Keratinocyte (primary cell): ENCODE measurements at regions not wholly inside any gene's neighbourhood (a gene's known extent, or its start where the extent isn't known, plus 50 kb on each side); places are given as distances from the start of the nearest gene placed in this dataset.
A peak's percentile ranks its signal among the peaks of the same experiment; 100 is the strongest.

Experiments
- DNase-seq: peaks from one replicate; pipeline ENCODE4 v3.0.0-alpha.2; 2011; ENCODE audit warnings: low read depth, missing footprints, low spot score
- FAIRE-seq: peaks from 2 replicates; lab custom pipeline; 2011; peaks lifted over from hg19 to GRCh38; lab: Jason Lieb, UNC
- H2AFZ ChIP-seq: 2 replicates; pipeline ENCODE4 v1.6.0; 2012; ENCODE audit warnings: low read length, control low read depth, inconsistent platforms; ENCODE audit not compliant: control insufficient read depth
- H3K27ac ChIP-seq: 2 replicates; pipeline ENCODE4 v1.5.1; 2011; ENCODE audit warnings: low read length; ENCODE audit not compliant: control insufficient read depth, insufficient read depth
- H3K27me3 ChIP-seq: 3 replicates; pipeline ENCODE4 v1.6.0; 2011; ENCODE audit warnings: low read length; ENCODE audit not compliant: control insufficient read depth, insufficient read depth; ENCODE audit errors: extremely low read depth
- H3K36me3 ChIP-seq, 2 experiments: 2 replicates in 1 of 2; 3 replicates in 1 of 2; pipeline ENCODE4 v1.5.1; 2011; ENCODE audit warnings: low read length in 2 of 2, mild to moderate bottlenecking in 1 of 2; ENCODE audit not compliant: control insufficient read depth in 2 of 2, insufficient read depth in 2 of 2; ENCODE audit errors: extremely low read depth in 1 of 2
- H3K4me1 ChIP-seq: 3 replicates; pipeline ENCODE4 v1.5.1; 2011; ENCODE audit warnings: low read length; ENCODE audit not compliant: control insufficient read depth, insufficient read depth; ENCODE audit errors: extremely low read depth
- H3K4me2 ChIP-seq: 3 replicates; pipeline ENCODE4 v1.6.0; 2011; ENCODE audit warnings: low read depth, low read length; ENCODE audit not compliant: control insufficient read depth, insufficient read depth; ENCODE audit errors: extremely low read depth
- H3K4me3 ChIP-seq, 3 experiments: fragments of 200-600 bp in 1 of 3; sonication (generic) in 1 of 3; 2 replicates in 2 of 3; 3 replicates in 1 of 3; pipeline ENCODE4 v1.5.1; 2011 to 2016; ENCODE audit warnings: low read length in 3 of 3, mild to moderate bottlenecking in 3 of 3, control low read depth in 2 of 3, inconsistent platforms in 1 of 3, low read depth in 1 of 3, mixed read lengths in 1 of 3, mixed run types in 1 of 3, moderate library complexity in 1 of 3; ENCODE audit not compliant: control insufficient read depth in 2 of 3, insufficient read depth in 2 of 3; ENCODE audit errors: extremely low read depth in 1 of 3
- H3K79me2 ChIP-seq: 2 replicates; pipeline ENCODE4 v1.6.0; 2012; ENCODE audit warnings: low read length; ENCODE audit not compliant: control insufficient read depth, insufficient read depth
- H3K9ac ChIP-seq: 3 replicates; pipeline ENCODE4 v1.6.0; 2011; ENCODE audit warnings: low read length; ENCODE audit not compliant: control insufficient read depth, insufficient read depth; ENCODE audit errors: extremely low read depth
- H3K9me1 ChIP-seq: 3 replicates; pipeline ENCODE4 v1.6.0; 2011; ENCODE audit warnings: low read length; ENCODE audit not compliant: control insufficient read depth, insufficient read depth; ENCODE audit errors: extremely low read depth
- H3K9me3 ChIP-seq: 2 replicates; pipeline ENCODE4 v1.5.1; 2012; ENCODE audit warnings: low read depth, low read length; ENCODE audit not compliant: control insufficient read depth
- H4K20me1 ChIP-seq: 3 replicates; pipeline ENCODE4 v1.6.0; 2011; ENCODE audit warnings: low read length; ENCODE audit not compliant: control insufficient read depth, insufficient read depth; ENCODE audit errors: extremely low read depth
- CTCF ChIP-seq, 3 experiments: IDR thresholded peaks in 1 of 3; conservative IDR thresholded peaks in 1 of 3; optimal IDR thresholded peaks in 1 of 3; 2 replicates in 2 of 3; 3 replicates in 1 of 3; pipeline versions ENCODE3 to v1.5.1; 2011; ENCODE audit warnings: low read length in 3 of 3, mild to moderate bottlenecking in 3 of 3, moderate library complexity in 2 of 3, control low read depth in 1 of 3, inconsistent platforms in 1 of 3; ENCODE audit not compliant: insufficient read depth in 2 of 3; ENCODE audit errors: extremely low read depth in 1 of 3
- EZH2 ChIP-seq: IDR thresholded peaks from one replicate; pipeline ENCODE4 v1.6.1; 2012; ENCODE audit warnings: inconsistent platforms, mild to moderate bottlenecking, low read length, moderate library complexity
- dilution Hi-C: fragments of 300-500 bp; cut with MboI; formaldehyde crosslinking; loops from one replicate; pipeline ENCODE4 v1.7.0; 2020; ENCODE audit warnings: low sequenced_read_pairs; ENCODE audit not compliant: extremely low pct_ligation_motif_present

- H3K9ac ChIP-seq, result no peak overlapping the region
Observed at GRCh38 chr10:6840201-6840691, 260.2 kb upstream of the PRKCQ start.

GRCh38 chr10:6838118-6838517 is 258.0 kb upstream of the PRKCQ start:
- DNase-seq, result no peak
- no peak for FAIRE-seq
- H2AFZ ChIP-seq, result no peak overlapping the region

More at GRCh38 chr10:6840201-6840691, 260.2 kb upstream of the PRKCQ start:
- DNase-seq, result no peak
- Histone ChIP-seq H3K4me2 (no peak overlapping the region), H3K79me2 (no peaks in the 10 kb centered on the region), H4K20me1 (no peaks in the 10 kb centered on the region), H3K4me1 (no peaks in the 10 kb centered on the region), H3K9me1 (no peaks in the 10 kb centered on the region), H3K36me3 (peaks cover 2% of the 10 kb centered on the region in 2 experiments), H3K9me3 (no peaks in the 10 kb centered on the region), H2AFZ (no peak overlapping the region), H3K27me3 (no peaks in the 10 kb centered on the region), H3K27ac (no peak overlapping the region), H3K4me3 (no peak overlapping the region)
- TF ChIP-seq CTCF (optimal IDR thresholded peaks at IDR 0.05 in 1 of 3, IDR thresholded peaks at IDR 0.05 in 1 of 3, conservative IDR thresholded peaks at IDR 0.05 in 1 of 3; ENCODE audit: extremely low read depth in 1 of 3, insufficient read depth in 2 of 3, low read length in 3 of 3), result no peak
- no peak for TF ChIP-seq EZH2
- FAIRE-seq, result no peak
- dilution Hi-C loops, result no loop called here

More at GRCh38 chr10:6838118-6838517, 258.0 kb upstream of the PRKCQ start:
- Histone ChIP-seq H3K9me3 (no peaks in the 10 kb centered on the region), H3K27me3 (no peaks in the 10 kb centered on the region), H3K9me1 (no peaks in the 10 kb centered on the region), H4K20me1 (no peaks in the 10 kb centered on the region), H3K36me3 (peaks cover 2% of the 10 kb centered on the region in 2 experiments), H3K4me2 (no peak overlapping the region), H3K27ac (no peak overlapping the region), H3K4me3 (no peak overlapping the region), H3K9ac (no peak overlapping the region), H3K4me1 (no peaks in the 10 kb centered on the region), H3K79me2 (no peaks in the 10 kb centered on the region)
- TF ChIP-seq CTCF (optimal IDR thresholded peaks at IDR 0.05 in 1 of 3, IDR thresholded peaks at IDR 0.05 in 1 of 3, conservative IDR thresholded peaks at IDR 0.05 in 1 of 3; ENCODE audit: extremely low read depth in 1 of 3, insufficient read depth in 2 of 3, low read length in 3 of 3) (peak; percentile 36 to 50 (median 41)), EZH2 (no peak)
- dilution Hi-C loops, result no loop called here
